Fibroblast of lung (primary cell): ENCODE measurements at regions not wholly inside any gene's neighbourhood (a gene's known extent, or its start where the extent isn't known, plus 50 kb on each side); places are given as distances from the start of the nearest gene placed in this dataset.

Experiments used
- EZH2 ChIP-seq: IDR thresholded peaks from 2 replicates; pipeline ENCODE4 v1.5.1; 2012; ENCODE audit warnings: low read length, control low read depth, mild to moderate bottlenecking; ENCODE audit errors: missing control alignments
- TF ChIP-seq, protein P1 (sequence below), 2 donors: IDR thresholded peaks in 1 of 2; conservative IDR thresholded peaks in 1 of 2; 1 replicate in 1 of 2; 2 replicates in 1 of 2; pipeline ENCODE4 v1.5.1; 2011 to 2012; ENCODE audit warnings: low read length in 2 of 2, control low read depth in 1 of 2, inconsistent platforms in 1 of 2, low read depth in 1 of 2, mild to moderate bottlenecking in 1 of 2

DNA sequence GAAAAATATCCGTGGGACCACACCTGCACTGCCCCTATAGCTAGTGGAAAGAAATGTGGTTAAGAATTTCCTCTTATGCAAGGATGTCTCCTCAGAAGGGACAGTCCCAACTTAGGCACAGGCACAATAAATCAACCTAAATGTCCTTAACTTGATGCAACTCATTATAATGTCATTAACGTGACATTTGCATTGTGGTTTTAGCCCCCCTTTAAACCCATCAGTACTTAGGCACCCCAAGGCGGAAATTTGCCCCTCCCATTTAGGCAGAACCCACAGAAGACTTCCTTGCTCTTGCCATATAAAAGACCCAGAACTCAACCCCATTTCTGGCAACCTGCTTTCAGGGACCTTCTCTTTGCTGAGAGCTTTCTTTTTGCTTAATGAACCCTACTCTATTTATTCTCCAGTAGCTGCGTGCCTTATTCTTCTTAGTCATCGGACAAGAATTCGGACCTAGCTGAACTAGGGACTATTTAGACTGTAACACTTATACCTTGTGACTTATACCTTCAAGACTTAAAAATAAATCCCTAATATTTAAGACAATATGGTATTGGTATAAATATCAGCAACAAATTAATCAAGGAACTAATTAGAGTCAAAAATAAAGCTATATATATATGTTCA lies 1281.6 kb upstream of the TMEFF2 start:
- TF ChIP-seq, protein P1, sequence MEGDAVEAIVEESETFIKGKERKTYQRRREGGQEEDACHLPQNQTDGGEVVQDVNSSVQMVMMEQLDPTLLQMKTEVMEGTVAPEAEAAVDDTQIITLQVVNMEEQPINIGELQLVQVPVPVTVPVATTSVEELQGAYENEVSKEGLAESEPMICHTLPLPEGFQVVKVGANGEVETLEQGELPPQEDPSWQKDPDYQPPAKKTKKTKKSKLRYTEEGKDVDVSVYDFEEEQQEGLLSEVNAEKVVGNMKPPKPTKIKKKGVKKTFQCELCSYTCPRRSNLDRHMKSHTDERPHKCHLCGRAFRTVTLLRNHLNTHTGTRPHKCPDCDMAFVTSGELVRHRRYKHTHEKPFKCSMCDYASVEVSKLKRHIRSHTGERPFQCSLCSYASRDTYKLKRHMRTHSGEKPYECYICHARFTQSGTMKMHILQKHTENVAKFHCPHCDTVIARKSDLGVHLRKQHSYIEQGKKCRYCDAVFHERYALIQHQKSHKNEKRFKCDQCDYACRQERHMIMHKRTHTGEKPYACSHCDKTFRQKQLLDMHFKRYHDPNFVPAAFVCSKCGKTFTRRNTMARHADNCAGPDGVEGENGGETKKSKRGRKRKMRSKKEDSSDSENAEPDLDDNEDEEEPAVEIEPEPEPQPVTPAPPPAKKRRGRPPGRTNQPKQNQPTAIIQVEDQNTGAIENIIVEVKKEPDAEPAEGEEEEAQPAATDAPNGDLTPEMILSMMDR (conservative IDR thresholded peaks at IDR 0.05 in 1 of 2, IDR thresholded peaks at IDR 0.05 in 1 of 2; ENCODE audit: low read depth in 1 of 2, low read length in 2 of 2) = no peak
- TF ChIP-seq EZH2 = no peak
